ENCODE measurements at regions not wholly inside any gene's neighbourhood (a gene's known extent, or its start where the extent isn't known, plus 50 kb on each side); places are given as distances from the start of the nearest gene placed in this dataset.

GRCh38 chr14:46581036-46581671 lies 70.4 kb downstream of the RPL10L start:
- TF ChIP-seq CTCF (IDR thresholded peaks at IDR 0.05) (peak in 1 of 2 donors; percentile 15), POLR2A (IDR thresholded peaks at IDR 0.05) (no peak), POLR2AphosphoS5 (IDR thresholded peaks at IDR 0.05) (no peak), EP300 (IDR thresholded peaks at IDR 0.05) (no peak)
